Nephron progenitor cell (in vitro differentiated cells): ENCODE measurements at regions not wholly inside any gene's neighbourhood (a gene's known extent, or its start where the extent isn't known, plus 50 kb on each side); places are given as distances from the start of the nearest gene placed in this dataset.

Experiments
- DNase-seq: peaks from one replicate; pipeline ENCODE4 v3.0.0; 2021
- H3K27ac Mint-ChIP-seq: 2 replicates; pipeline ENCODE4 v1.8.0; 2021; ENCODE audit warnings: mild to moderate bottlenecking, moderate library complexity, mixed read lengths
- H3K27me3 Mint-ChIP-seq: 2 replicates; pipeline ENCODE4 v1.8.0; 2021; ENCODE audit warnings: mild to moderate bottlenecking, low read depth, mixed read lengths; ENCODE audit not compliant: poor library complexity
- H3K36me3 Mint-ChIP-seq: 2 replicates; pipeline ENCODE4 v1.8.0; 2021; ENCODE audit warnings: low read depth, mixed read lengths
- H3K4me1 Mint-ChIP-seq: 2 replicates; pipeline ENCODE4 v1.8.0; 2021; ENCODE audit warnings: mixed read lengths
- H3K4me3 Mint-ChIP-seq: 2 replicates; pipeline ENCODE4 v1.8.0; 2021; ENCODE audit warnings: mild to moderate bottlenecking, moderate library complexity, mixed read lengths
- H3K9me3 Mint-ChIP-seq: 2 replicates; pipeline ENCODE4 v1.8.0; 2021; ENCODE audit warnings: mild to moderate bottlenecking, moderate library complexity, mixed read lengths
- TF ChIP-seq, protein P1 (sequence below): fragments of 200-600 bp; sonication (generic); IDR thresholded peaks from 2 replicates; pipeline ENCODE4 v1.5.0; 2021; ENCODE audit warnings: antibody characterized with exemption

DNA sequence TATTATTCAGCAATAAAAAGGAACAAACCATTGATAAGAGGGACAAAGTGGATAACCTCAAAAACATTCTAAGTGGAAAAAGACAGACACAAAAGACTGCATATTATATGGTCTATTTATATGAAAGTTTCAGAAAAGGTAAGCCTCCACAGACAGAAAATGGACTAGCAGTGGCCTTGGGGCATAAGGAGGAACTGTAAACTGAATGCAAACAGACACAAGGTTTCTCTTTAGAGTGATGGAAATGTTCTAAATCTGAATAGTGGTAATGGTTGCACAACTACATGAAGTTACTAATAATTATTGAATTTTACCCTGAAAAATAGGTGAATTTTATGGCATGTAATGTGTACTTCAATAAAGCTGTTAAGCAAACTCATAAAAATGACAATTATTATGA lies 286.3 kb upstream of the PAPPA start:
- Mint-ChIP-seq H3K4me1 (no peaks in the 10 kb centered on the region), H3K27ac (no peak overlapping the region), H3K9me3 (no peaks in the 10 kb centered on the region), H3K36me3 (no peaks in the 10 kb centered on the region), H3K27me3 (no peaks in the 10 kb centered on the region), H3K4me3 (no peak overlapping the region)
- DNase-seq, result no peak
- TF ChIP-seq, protein P1, sequence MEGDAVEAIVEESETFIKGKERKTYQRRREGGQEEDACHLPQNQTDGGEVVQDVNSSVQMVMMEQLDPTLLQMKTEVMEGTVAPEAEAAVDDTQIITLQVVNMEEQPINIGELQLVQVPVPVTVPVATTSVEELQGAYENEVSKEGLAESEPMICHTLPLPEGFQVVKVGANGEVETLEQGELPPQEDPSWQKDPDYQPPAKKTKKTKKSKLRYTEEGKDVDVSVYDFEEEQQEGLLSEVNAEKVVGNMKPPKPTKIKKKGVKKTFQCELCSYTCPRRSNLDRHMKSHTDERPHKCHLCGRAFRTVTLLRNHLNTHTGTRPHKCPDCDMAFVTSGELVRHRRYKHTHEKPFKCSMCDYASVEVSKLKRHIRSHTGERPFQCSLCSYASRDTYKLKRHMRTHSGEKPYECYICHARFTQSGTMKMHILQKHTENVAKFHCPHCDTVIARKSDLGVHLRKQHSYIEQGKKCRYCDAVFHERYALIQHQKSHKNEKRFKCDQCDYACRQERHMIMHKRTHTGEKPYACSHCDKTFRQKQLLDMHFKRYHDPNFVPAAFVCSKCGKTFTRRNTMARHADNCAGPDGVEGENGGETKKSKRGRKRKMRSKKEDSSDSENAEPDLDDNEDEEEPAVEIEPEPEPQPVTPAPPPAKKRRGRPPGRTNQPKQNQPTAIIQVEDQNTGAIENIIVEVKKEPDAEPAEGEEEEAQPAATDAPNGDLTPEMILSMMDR, result no peak

DNA sequence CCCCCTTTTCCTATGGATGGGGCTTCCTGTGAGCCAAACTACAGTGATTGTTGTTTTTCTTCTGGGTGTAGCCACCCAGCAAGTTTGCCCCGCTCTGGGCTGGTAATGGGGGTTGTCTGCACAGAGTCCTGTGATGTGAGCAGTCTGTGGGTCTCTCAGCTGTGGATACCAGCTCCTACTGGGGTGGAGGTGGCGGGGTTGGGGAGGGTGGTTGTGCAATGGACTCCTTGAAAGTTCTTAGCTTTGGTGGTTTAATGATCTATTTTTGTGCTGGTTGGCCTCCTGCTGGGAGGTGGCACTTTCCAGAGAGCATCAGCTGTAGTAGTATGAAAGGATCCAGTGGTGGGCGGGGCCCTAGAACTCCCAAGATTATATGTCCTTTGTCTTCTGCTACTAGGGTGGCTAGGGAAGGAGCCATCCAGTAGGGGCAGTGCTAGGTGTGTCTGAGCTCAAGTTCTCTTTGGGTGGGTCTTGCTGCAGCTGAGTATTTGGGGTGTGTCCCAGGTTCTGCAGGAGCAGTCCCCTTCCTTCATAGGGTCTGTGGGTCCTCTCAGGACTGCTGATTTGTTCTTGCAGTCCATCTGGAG lies 275.6 kb upstream of the PAPPA start:
- H3K36me3 Mint-ChIP-seq, result peaks cover 19% of the 10 kb centered on the region
- TF ChIP-seq, protein P1, result no peak
- peaks cover 3% of the 10 kb centered on the region for H3K27me3 Mint-ChIP-seq
- no peak for DNase-seq
- H3K4me3 Mint-ChIP-seq, result no peak overlapping the region
- peaks cover 5% of the 10 kb centered on the region for H3K4me1 Mint-ChIP-seq
- H3K27ac Mint-ChIP-seq, result no peak overlapping the region
- peaks cover 42% of the 10 kb centered on the region for H3K9me3 Mint-ChIP-seq

DNA sequence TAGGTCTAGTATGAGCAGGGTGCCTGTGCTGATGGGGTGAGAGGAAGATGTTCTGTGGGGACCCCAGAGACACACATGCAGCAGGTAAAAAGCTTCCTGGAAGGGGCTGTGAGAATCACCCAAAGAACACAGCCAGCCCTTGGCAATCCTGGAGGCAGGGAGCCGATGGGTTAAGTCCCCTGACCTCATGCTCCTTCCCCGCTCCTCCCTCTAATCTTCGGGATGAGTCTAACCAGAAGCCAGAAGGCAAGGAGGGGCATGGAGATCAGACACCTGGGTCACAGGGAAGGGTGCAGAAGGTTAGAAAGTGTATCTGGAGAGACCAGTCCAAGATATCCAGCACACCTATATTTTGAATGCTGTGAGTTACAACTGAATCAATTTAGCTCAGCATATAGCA lies 274.1 kb upstream of the PAPPA start:
- Mint-ChIP-seq H3K4me3 (no peak overlapping the region), H3K36me3 (peaks cover 17% of the 10 kb centered on the region), H3K27ac (no peak overlapping the region), H3K27me3 (peaks cover 3% of the 10 kb centered on the region), H3K4me1 (peaks cover 5% of the 10 kb centered on the region), H3K9me3 (peaks cover 36% of the 10 kb centered on the region)
- TF ChIP-seq, protein P1, result no peak
- no peak for DNase-seq

DNA sequence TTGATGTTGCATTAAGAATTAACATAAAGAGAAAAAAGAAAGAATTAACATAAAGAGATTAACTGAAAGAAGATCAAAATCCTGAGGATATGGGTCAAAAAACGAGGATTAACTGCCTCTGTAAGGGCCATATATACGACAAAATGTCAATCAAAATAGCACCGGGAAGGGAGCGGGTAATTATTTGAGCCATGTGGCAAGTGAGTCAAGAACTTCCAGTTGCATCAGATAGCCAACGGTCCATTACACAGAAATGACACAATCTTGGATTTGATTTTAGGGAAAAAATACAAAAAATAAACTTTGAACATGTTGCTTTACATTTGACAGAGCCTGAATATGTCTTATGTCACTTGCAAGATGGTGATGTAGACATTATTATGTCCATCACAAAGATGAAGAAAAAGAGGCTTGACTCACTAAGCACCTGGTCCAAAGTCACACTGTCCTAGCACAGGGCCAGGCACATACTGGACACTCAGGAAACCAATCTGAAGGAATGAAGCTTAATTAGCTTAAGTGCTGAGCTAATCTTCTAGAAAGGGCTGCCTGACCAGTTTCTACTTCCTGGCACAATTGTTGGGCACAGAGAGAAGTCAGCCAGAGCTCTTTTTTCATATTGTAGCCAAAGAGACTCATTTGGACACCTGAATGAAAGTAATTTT lies 273.2 kb upstream of the PAPPA start:
- Mint-ChIP-seq H3K27me3 (peaks cover 3% of the 10 kb centered on the region), H3K27ac (no peak overlapping the region), H3K4me3 (no peak overlapping the region), H3K4me1 (peaks cover 5% of the 10 kb centered on the region), H3K36me3 (peaks cover 11% of the 10 kb centered on the region), H3K9me3 (peaks cover 27% of the 10 kb centered on the region)
- TF ChIP-seq, protein P1, result no peak
- no peak for DNase-seq

DNA sequence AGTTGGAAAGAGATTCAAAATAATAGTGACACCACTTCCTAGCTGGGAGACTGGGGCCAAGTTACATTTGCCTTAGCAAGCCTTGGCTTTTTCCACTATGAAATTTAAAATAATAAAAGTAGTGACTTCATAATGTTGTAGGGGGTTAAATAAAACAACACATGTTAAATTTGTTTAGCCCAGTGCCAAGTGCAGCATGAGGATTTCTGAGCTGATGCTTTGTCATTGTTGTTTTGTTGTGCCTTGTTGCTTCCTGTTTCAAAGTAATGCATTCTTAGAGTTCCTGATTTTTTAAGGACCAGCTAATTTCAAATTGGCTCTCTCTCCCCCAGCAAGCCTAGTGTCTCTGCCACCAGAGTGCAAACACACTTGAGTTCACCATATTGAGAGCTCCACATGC lies 270.7 kb upstream of the PAPPA start:
- H3K27ac Mint-ChIP-seq, result no peak overlapping the region
- TF ChIP-seq, protein P1, result no peak
- H3K4me1 Mint-ChIP-seq, result peaks cover 11% of the 10 kb centered on the region
- H3K36me3 Mint-ChIP-seq, result no peaks in the 10 kb centered on the region
- DNase-seq, result no peak
- H3K27me3 Mint-ChIP-seq, result no peaks in the 10 kb centered on the region
- peaks cover 4% of the 10 kb centered on the region for H3K9me3 Mint-ChIP-seq
- H3K4me3 Mint-ChIP-seq, result no peak overlapping the region
